CD4-positive, alpha-beta T cell treated with Interleukin-12 subunit alpha and Interleukin-12 subunit beta, for 1 hour (primary cell): ENCODE measurements at regions not wholly inside any gene's neighbourhood (a gene's known extent, or its start where the extent isn't known, plus 50 kb on each side); places are given as distances from the start of the nearest gene placed in this dataset.

Source experiments
- DNase-seq: peaks from one replicate; pipeline ENCODE4 v3.0.0-alpha.2; 2020

- no peak for DNase-seq
Observed at GRCh38 chr4:155548173-155548572, 118.5 kb upstream of the GUCY1A1 start.

GRCh38 chr4:155546451-155546850, 120.2 kb upstream of the GUCY1A1 start:
- DNase-seq, result no peak

GRCh38 chr4:155545456-155545855, 121.2 kb upstream of the GUCY1A1 start:
- DNase-seq, result no peak

- no peak for DNase-seq
Observed at GRCh38 chr4:155544547-155544946, 122.1 kb upstream of the GUCY1A1 start.

- DNase-seq, result no peak
Observed at GRCh38 chr4:155543126-155543765, 123.4 kb upstream of the GUCY1A1 start.

- DNase-seq, result no peak
Observed at GRCh38 chr4:155542415-155542814, 124.2 kb upstream of the GUCY1A1 start.

- DNase-seq, result no peak
Observed at GRCh38 chr4:155541716-155542115, 124.9 kb upstream of the GUCY1A1 start.

GRCh38 chr4:155540698-155541097, 126.0 kb upstream of the GUCY1A1 start:
- DNase-seq, result no peak

GRCh38 chr4:155539746-155540145, 126.9 kb upstream of the GUCY1A1 start:
- DNase-seq, result no peak

- DNase-seq, result no peak
Observed at GRCh38 chr4:155535802-155536454, 130.7 kb upstream of the GUCY1A1 start.

GRCh38 chr4:155532373-155533085, 134.1 kb upstream of the GUCY1A1 start:
- no peak for DNase-seq

- no peak for DNase-seq
Observed at GRCh38 chr4:155530857-155531256, 135.8 kb upstream of the GUCY1A1 start.

- DNase-seq, result no peak
Observed at GRCh38 chr4:155530290-155530689, 136.4 kb upstream of the GUCY1A1 start.

- no peak for DNase-seq
Observed at GRCh38 chr4:155529716-155530115, 136.9 kb upstream of the GUCY1A1 start.

GRCh38 chr4:155529272-155529671, 137.4 kb upstream of the GUCY1A1 start:
- no peak for DNase-seq

- no peak for DNase-seq
Observed at GRCh38 chr4:155526452-155527169, 140.0 kb upstream of the GUCY1A1 start.

GRCh38 chr4:155524926-155525455, 141.7 kb upstream of the GUCY1A1 start:
- DNase-seq, result no peak

- DNase-seq, result no peak
Observed at GRCh38 chr4:155523358-155523757, 143.3 kb upstream of the GUCY1A1 start.

- DNase-seq, result no peak
Observed at GRCh38 chr4:155522201-155522600, 144.4 kb upstream of the GUCY1A1 start.

GRCh38 chr4:155521382-155521781, 144.6 kb upstream of the MAP9 start:
- no peak for DNase-seq

- no peak for DNase-seq
Observed at GRCh38 chr4:155515444-155516075, 138.8 kb upstream of the MAP9 start.

GRCh38 chr4:155514628-155515027, 137.9 kb upstream of the MAP9 start:
- no peak for DNase-seq

- DNase-seq, result no peak
Observed at GRCh38 chr4:155512817-155513216, 136.1 kb upstream of the MAP9 start.
